ENCODE measurements at regions not wholly inside any gene's neighbourhood (a gene's known extent, or its start where the extent isn't known, plus 50 kb on each side); places are given as distances from the start of the nearest gene placed in this dataset.
"Not testable (repeated sequence)": the region's sequence is repeated elsewhere in the genome, so short reads cannot be mapped to it uniquely, and the experiment has no call there.

DNA sequence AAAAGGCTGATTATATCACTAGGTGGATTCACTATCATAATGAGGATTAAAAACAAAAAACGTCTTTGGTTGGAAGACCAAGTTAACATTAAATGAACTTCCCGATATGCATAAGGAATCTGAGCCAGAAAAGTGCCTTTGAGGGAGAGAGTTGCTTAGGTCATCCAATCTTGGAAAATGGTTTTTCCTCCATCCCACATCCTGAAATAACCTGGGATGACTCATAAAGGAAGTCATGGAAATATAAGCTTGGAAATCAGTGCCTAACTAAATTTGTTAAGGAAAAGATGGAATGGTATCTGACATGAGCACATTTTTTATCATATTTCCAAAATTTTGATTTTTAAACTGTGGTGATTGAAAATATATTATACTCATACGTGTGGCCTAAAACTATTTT, 66.0 kb downstream of the KBTBD8 start:
- no peaks in the 10 kb centered on the region for H3K4me1 ChIP-seq (replicated peaks in 1 of 2)
- no peak overlapping the region for H3K4me3 ChIP-seq
- no peak for ATAC-seq (replicated peaks in 6 of 8)
- in situ Hi-C loops (cut with MboI; ENCODE audit: low pct_unique_long_range_greater_than_20kb in 2 of 9, low sequenced_read_pairs in 9 of 9, unreplicated experiment in 9 of 9): no loop called here
- H3K27ac ChIP-seq: no peak overlapping the region
- 50 to 94% (median 78%) methylated on average over 1 to 3 of the region's 3 CpGs; no CpG with 5 or more reads in 1 of the 10 experiments for WGBS, 10 experiments

DNA sequence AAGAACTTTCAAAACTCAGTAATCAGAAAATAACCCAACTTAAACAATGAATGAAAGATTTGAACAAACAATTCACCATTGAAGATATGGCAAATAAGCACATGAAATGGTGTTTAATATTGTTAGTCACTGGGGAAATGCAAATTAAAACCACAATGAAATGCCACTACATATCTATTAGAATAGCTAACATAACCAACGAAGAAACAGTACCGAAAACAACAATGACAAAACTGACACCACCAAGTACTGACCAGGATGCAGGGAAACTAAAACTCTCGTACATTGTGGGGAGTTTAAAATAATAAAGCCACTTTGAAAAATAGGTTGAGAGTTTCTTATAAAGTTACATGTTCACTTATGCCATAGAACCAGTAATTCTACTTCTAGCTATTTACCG, 69.1 kb downstream of the KBTBD8 start:
- Histone ChIP-seq H3K4me1 (replicated peaks in 1 of 2) (no peaks in the 10 kb centered on the region), H3K4me3 (no peak overlapping the region), H3K27ac (no peak overlapping the region)
- no peak for ATAC-seq (replicated peaks in 6 of 8)
- in situ Hi-C loops (cut with MboI; ENCODE audit: low pct_unique_long_range_greater_than_20kb in 2 of 9, low sequenced_read_pairs in 9 of 9, unreplicated experiment in 9 of 9): no loop called here
- 36 to 96% (median 84%) methylated on average over 1 to 4 of the region's 4 CpGs for WGBS, 10 experiments

DNA sequence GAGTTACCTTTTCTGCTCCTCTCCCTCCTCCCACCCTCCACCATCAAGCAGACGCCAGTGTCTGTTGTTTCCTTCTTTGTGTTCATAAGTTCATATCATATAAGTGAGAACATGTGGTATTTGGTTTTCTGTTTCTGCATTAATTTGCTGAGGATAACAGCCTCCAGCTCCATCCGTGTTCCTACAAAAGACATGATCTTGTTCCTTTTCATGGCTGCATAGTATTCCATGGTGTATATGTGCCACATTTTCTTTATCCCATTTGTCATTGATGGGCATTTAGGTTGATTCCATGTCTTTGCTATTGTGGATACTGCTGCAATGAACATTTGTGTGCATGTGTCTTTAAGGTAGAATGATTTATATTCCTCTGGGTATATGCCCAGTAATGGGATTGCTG, 74.5 kb downstream of the KBTBD8 start:
- H3K4me1 ChIP-seq (replicated peaks in 1 of 2); H3K4me3 ChIP-seq; ATAC-seq (replicated peaks in 6 of 8); in situ Hi-C loops (cut with MboI; ENCODE audit: low pct_unique_long_range_greater_than_20kb in 2 of 9, low sequenced_read_pairs in 9 of 9, unreplicated experiment in 9 of 9); H3K27ac ChIP-seq: not testable (repeated sequence)
- WGBS, 10 experiments: 20 to 100% (median 100%) methylated on average over 1 to 2 of the region's 2 CpGs; no CpG with 5 or more reads in 1 of the 10 experiments

DNA sequence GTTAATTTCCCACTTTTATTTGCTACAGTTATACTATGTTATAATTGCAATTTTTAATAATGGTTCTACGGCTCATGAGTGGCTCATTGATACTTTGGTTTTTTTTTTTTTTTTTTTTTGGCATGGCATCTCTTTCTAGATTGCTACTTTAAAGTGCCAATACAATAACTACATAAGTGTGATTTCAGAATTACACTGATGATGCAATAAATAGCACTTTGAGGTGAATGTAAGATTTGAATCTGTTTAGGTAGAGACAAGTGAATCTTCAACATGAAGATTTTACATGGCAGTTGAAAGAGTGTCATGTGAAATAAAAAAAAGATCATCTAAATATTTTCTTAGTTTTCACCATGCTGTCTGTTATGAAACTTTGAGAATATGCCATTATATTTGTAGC, 75.7 kb downstream of the KBTBD8 start:
- 82 to 100% (median 93%) methylated on average over 1 of the region's 1 CpG for WGBS, 10 experiments
- in situ Hi-C loops (cut with MboI; ENCODE audit: low pct_unique_long_range_greater_than_20kb in 2 of 9, low sequenced_read_pairs in 9 of 9, unreplicated experiment in 9 of 9): no loop called here
- Histone ChIP-seq H3K27ac (no peak overlapping the region), H3K4me3 (no peak overlapping the region), H3K4me1 (replicated peaks in 1 of 2) (peaks cover 0 to 6% of the 10 kb centered on the region in 2 donors)
- no peak for ATAC-seq (replicated peaks in 6 of 8)

DNA sequence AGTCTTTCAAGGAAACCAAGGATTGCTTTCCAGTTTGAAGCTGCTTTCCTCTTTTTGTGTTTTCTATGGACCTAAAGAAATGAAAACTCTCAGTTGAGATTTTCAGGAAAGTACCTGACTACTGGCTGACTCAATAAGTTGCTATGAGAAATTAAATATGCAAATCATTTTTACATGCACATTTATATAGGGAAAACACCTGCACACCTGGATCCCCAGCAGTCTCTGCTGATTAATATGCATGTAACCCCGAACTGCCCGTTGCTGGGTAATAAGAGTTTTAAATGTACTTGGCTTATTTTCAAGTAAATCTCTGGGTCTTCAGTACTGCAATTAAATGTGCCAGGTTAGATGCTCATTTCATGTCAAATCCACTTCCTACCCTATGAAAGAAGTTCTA, 77.2 kb downstream of the KBTBD8 start:
- in situ Hi-C loops (cut with MboI; ENCODE audit: low pct_unique_long_range_greater_than_20kb in 2 of 9, low sequenced_read_pairs in 9 of 9, unreplicated experiment in 9 of 9): no loop called here
- WGBS, 10 experiments: 0 to 100% (median 70%) methylated on average over 1 to 2 of the region's 2 CpGs; no CpG with 5 or more reads in 1 of the 10 experiments
- no peak for ATAC-seq (replicated peaks in 6 of 8)
- H3K4me3 ChIP-seq: no peak overlapping the region
- H3K4me1 ChIP-seq (replicated peaks in 1 of 2): peaks cover 0 to 6% of the 10 kb centered on the region in 2 donors
- no peak overlapping the region for H3K27ac ChIP-seq

DNA sequence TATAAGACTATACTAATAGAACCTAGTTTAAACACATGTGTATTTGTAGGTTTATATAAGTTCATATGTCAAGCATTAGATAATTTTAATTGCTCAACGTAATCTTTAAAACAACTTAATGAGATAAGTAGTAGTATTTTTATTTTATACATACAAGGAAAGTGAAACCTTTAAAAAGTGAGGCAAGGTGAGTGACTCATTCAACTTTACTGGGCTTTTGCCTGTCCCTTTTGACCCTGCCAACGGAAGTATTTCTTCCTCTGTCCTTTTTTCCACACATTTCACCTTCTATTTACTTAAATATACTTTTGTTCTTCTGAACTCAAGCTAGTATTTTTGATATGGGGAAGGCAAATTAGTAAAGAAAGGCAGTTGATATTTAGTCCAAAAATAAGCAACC, 78.5 kb downstream of the KBTBD8 start:
- H3K4me1 ChIP-seq (replicated peaks in 1 of 2): peaks cover 0 to 6% of the 10 kb centered on the region in 2 donors
- in situ Hi-C loops (cut with MboI; ENCODE audit: low pct_unique_long_range_greater_than_20kb in 2 of 9, low sequenced_read_pairs in 9 of 9, unreplicated experiment in 9 of 9): no loop called here
- WGBS, 10 experiments: 36 to 100% (median 83%) methylated on average over 2 of the region's 2 CpGs; no CpG with 5 or more reads in 1 of the 10 experiments
- no peak overlapping the region for H3K27ac ChIP-seq
- ATAC-seq (replicated peaks in 6 of 8): no peak
- no peak overlapping the region for H3K4me3 ChIP-seq

DNA sequence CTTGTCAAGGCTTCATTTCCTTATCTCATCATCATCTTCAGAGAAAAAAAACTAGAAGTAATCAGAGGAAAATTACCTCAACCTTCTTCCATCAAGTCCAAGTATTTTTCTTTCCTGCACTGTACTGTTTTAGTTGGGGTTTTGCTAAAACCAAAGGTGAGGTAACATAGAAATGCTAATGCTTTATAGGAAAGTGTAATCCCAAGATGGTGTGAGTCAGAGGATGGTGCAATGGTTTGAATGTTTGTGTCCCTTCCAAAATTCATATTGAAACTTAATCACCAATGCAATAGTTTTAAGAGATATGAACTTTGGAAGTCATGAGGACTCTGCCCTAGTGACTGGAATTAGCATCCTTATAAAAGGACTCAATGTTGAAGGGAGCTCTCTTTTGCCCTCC, 79.5 kb downstream of the KBTBD8 start:
- in situ Hi-C loops (cut with MboI; ENCODE audit: low pct_unique_long_range_greater_than_20kb in 2 of 9, low sequenced_read_pairs in 9 of 9, unreplicated experiment in 9 of 9): no loop called here
- no peak overlapping the region for H3K4me3 ChIP-seq
- ATAC-seq (replicated peaks in 6 of 8): peak in 2 of 8 experiments; percentile 68 to 73
- no peak overlapping the region for H3K27ac ChIP-seq
- H3K4me1 ChIP-seq (replicated peaks in 1 of 2): peaks cover 0 to 6% of the 10 kb centered on the region in 2 donors

DNA sequence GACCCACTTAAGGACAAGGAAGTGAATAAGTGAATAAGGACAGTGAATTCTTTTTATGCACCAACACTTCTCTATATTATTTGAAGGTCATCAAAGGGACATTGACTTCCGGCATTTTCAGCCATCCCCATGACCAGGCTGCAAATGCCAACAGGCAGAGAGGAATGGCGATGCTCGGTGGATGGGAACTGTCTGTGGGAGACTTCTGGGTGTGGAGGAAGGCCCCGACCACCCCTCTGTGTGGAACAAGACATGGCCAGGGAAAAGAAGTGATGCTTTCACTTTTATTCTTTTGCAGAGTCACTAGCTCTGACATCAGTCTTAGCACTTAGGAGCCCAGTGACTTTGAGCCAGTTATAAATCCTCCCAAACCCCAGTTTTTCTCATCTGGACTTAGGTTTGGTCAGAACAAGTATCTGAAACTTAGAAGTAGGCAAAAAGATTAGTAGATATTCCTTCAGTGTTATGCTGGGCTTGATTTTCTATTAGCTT, 84.5 kb downstream of the KBTBD8 start:
- in situ Hi-C loops (cut with MboI; ENCODE audit: low pct_unique_long_range_greater_than_20kb in 2 of 9, low sequenced_read_pairs in 9 of 9, unreplicated experiment in 9 of 9): no loop called here
- no peak overlapping the region for H3K4me3 ChIP-seq
- H3K4me1 ChIP-seq (replicated peaks in 1 of 2): no peaks in the 10 kb centered on the region
- H3K27ac ChIP-seq: no peak overlapping the region
- WGBS, 10 experiments: 67 to 100% (median 86%) methylated on average over 1 to 4 of the region's 4 CpGs; no CpG with 5 or more reads in 2 of the 10 experiments
- peak in 3 of 8 experiments; percentile 2 to 12 (median 6) for ATAC-seq (replicated peaks in 6 of 8)

DNA sequence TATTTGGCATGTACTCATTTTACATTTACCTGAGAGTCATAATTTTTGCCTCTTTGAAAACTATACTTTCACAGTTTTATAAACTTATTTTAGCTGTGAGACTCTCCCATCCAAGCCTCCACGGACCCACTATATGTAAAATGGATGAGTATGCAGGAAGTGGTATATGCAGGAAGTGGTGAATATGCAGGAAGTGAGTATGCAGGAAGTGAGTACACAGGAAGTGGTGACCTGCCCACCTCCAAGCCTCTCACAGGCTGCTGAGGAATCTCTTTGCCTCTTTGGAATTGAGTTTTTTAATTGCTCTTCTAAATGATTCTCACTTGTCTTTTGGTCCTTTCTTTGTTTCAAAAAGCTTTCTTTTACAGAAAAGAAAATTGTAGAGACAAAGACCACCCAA, 85.2 kb downstream of the KBTBD8 start:
- 0 to 60% (median 15%) methylated on average over 1 of the region's 1 CpG; no CpG with 5 or more reads in 2 of the 10 experiments for WGBS, 10 experiments
- in situ Hi-C loops (cut with MboI; ENCODE audit: low pct_unique_long_range_greater_than_20kb in 2 of 9, low sequenced_read_pairs in 9 of 9, unreplicated experiment in 9 of 9): no loop called here
- H3K27ac ChIP-seq: no peak overlapping the region
- no peak for ATAC-seq (replicated peaks in 6 of 8)
- no peak overlapping the region for H3K4me3 ChIP-seq
- H3K4me1 ChIP-seq (replicated peaks in 1 of 2): no peaks in the 10 kb centered on the region

DNA sequence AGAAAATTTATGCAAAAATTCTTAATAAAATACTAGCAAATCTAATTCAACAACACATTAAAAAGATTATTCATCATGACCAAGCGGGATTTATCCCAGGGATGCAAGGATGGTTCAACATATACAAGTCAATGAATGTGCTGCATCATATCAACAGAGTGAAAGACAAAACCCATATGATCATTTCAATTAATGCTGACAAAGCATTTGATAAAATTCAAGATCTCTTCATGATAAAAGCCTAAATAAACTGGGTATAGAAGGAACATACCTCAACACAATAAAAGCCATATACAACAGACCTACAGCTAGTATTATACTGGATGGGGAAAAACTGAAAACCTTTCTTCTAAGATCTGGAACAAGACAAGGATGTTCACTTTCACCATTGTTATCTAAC, 89.7 kb downstream of the KBTBD8 start:
- 58 to 100% (median 70%) methylated on average over 1 of the region's 1 CpG; no CpG with 5 or more reads in 2 of the 10 experiments for WGBS, 10 experiments
- in situ Hi-C loops (cut with MboI; ENCODE audit: low pct_unique_long_range_greater_than_20kb in 2 of 9, low sequenced_read_pairs in 9 of 9, unreplicated experiment in 9 of 9): no loop called here
- no peaks in the 10 kb centered on the region for H3K4me1 ChIP-seq (replicated peaks in 1 of 2)
- ATAC-seq (replicated peaks in 6 of 8): no peak
- no peak overlapping the region for H3K27ac ChIP-seq
- H3K4me3 ChIP-seq: no peak overlapping the region

DNA sequence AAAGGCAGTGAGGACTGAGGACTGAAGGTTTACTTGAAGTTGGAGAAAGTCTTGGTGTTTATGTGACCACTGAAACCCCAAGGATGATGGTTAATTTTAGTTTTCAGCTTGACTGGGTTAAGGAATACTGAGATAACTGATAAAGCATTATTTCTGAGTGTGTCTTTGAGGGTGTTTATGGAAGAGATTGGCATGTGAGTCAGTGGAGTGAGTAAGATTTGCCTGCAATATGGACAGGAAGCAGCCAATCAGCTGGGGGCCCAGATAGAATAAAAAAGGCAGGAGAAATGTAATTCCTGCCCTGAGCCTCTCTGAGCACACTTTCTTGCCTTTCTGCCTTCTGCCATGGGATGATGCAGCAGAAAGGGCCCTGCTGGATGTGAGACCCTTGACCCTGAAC, 92.4 kb downstream of the KBTBD8 start:
- peak in 3 of 8 experiments; percentile 50 to 67 (median 55) for ATAC-seq (replicated peaks in 6 of 8)
- Histone ChIP-seq H3K4me1 (replicated peaks in 1 of 2) (no peaks in the 10 kb centered on the region), H3K4me3 (no peak overlapping the region), H3K27ac (no peak overlapping the region)
- in situ Hi-C loops (cut with MboI; ENCODE audit: low pct_unique_long_range_greater_than_20kb in 2 of 9, low sequenced_read_pairs in 9 of 9, unreplicated experiment in 9 of 9): no loop called here

DNA sequence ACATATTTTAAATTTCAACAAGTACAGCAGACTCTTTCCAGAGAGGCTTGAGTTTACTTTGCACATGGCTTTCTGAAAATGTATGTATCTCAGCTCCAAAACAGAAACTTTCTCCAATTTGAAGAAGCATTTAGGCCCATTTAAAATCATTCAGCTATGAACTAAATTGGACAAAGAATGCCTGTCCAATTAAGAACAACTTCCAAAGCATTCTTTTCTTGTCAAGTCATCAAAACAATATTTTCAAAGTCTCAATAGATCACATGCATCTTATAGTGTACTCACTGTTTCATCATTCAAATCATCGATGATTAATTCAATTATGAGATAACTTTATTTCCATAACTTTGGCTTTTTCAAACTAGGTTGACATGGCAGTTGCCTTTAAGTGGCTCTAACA, 95.2 kb downstream of the KBTBD8 start:
- ATAC-seq (replicated peaks in 6 of 8): no peak
- 18 to 100% (median 86%) methylated on average over 1 of the region's 1 CpG; no CpG with 5 or more reads in 3 of the 10 experiments for WGBS, 10 experiments
- H3K4me3 ChIP-seq: no peak overlapping the region
- H3K4me1 ChIP-seq (replicated peaks in 1 of 2): no peaks in the 10 kb centered on the region
- H3K27ac ChIP-seq: no peak overlapping the region
- in situ Hi-C loops (cut with MboI; ENCODE audit: low pct_unique_long_range_greater_than_20kb in 2 of 9, low sequenced_read_pairs in 9 of 9, unreplicated experiment in 9 of 9): no loop called here

DNA sequence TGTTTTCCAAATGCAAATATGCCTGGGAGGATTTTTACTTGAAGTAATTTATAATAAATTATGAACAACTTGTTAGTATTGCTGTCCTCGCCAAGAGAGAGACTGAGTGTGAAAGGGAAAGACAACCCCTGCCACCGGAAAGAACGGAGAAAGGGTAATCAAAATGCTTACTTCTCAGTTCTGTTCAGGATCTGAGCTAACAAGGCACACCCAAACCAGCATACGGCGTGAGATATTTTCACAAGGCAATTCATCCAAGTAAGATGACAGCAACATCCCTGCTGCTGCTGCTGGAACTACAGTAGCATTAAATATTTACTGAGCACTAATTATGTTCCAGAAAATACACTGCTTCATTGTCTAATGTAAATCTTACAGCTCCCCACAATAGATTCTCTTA, 96.1 kb downstream of the KBTBD8 start:
- peak in 4 of 8 experiments; percentile 40 to 85 (median 72) for ATAC-seq (replicated peaks in 6 of 8)
- no peak overlapping the region for H3K4me3 ChIP-seq
- in situ Hi-C loops (cut with MboI; ENCODE audit: low pct_unique_long_range_greater_than_20kb in 2 of 9, low sequenced_read_pairs in 9 of 9, unreplicated experiment in 9 of 9): no loop called here
- 0 to 100% (median 74%) methylated on average over 1 to 5 of the region's 5 CpGs; no CpG with 5 or more reads in 2 of the 10 experiments for WGBS, 10 experiments
- H3K27ac ChIP-seq: no peak overlapping the region
- no peaks in the 10 kb centered on the region for H3K4me1 ChIP-seq (replicated peaks in 1 of 2)

DNA sequence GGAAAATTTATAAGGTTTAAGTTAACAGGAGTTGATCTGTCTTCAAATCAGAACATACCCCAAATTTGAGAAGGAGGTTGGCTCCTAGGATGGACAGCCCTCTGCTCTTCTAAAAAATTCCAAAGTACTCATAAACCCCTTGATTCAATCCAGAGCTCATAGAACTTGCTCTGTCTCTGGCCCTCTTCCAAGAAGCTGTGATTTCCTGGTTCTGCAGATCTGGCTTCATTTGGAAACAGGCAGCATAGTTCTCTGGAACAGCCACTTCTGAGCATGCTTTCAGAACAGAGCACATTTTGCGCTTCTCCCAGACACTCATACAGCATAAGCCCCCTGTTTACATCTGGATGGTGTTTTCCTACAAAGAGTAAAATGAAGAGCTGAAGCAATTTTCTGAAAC, 96.7 kb downstream of the KBTBD8 start:
- ATAC-seq (replicated peaks in 6 of 8): peak in 3 of 8 experiments; percentile 4 to 43 (median 10)
- WGBS, 10 experiments: 0 to 100% (median 100%) methylated on average over 1 of the region's 1 CpG; no CpG with 5 or more reads in 4 of the 10 experiments
- no peak overlapping the region for H3K4me3 ChIP-seq
- in situ Hi-C loops (cut with MboI; ENCODE audit: low pct_unique_long_range_greater_than_20kb in 2 of 9, low sequenced_read_pairs in 9 of 9, unreplicated experiment in 9 of 9): no loop called here
- H3K4me1 ChIP-seq (replicated peaks in 1 of 2): no peaks in the 10 kb centered on the region
- H3K27ac ChIP-seq: no peak overlapping the region

Measured in motor neuron (in vitro differentiated cells).